ENCODE measurements at regions not wholly inside any gene's neighbourhood (a gene's known extent, or its start where the extent isn't known, plus 50 kb on each side); places are given as distances from the start of the nearest gene placed in this dataset.

DNA sequence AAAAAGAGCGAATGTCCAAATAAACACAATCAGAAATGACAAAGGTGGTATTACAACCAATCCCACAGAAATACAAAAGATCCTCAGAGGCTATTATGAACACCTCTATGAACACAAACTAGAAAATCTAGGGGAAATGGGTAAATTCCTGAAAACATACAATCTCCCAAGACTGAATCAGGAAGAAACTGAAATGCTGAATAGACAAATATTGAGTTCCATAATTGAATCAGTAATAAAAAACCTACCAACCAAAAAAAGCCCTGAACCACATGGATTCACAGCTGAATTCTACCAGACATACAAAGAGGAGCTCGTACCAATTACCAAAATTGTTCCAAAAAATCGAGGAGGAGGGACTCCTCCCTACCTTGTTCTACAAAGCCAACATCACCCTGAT lies 56.1 kb upstream of the ZNF800 start:
- DNase-seq (no peak), ATAC-seq (ENCODE audit: poor library complexity) (no peak)
- intact Hi-C loops (cut with DNase I) = no loop called here

DNA sequence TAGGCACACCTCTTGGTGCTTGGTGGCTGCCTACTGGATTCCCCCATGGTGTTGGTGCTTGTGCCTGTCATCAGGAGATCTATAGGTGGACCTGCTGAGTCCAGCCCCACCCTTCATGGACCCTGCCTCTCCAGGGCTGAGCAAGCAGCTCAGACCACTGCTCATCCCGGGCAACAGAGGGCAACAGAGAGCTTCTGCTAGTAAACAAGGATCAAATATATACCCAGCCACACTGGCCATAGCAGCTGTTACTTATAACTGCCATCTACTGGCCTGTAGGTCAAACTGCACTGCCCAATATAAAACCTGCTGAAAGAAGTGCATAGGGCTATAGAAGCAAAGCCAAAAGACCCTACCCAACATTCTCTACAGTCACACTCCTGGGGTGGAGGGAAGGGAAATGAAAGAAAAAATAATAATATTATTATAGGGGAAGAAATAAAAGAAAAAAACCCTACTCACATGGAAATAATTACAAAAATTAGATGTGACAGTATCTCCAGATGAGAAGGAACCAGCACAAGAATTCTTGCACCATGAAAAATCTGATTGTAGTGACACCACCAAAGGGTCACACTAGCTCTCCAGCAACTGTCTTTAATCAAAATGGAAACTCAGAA lies 54.9 kb upstream of the ZNF800 start:
- intact Hi-C loops (cut with DNase I) = no loop called here
- ATAC-seq (ENCODE audit: poor library complexity) = no peak
- no peak for DNase-seq

DNA sequence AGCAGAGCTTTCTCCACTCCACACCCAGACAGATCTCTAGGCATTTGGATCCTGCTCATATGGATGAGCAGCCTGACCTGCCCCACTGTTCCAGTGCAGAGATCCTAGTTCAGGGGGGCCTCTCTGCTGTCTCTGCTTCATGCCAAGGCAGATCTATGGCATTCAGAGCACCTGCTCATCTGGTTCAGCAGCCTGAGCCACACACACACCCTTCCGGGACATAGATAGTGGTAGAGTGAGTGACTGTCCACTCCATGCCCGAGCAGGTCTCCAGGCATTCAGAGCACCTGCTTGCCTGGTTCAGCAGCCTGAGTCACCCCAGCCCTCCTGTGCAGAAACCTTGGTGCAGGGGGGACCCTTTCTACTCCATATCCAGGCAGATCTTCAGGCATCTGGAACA lies 54.3 kb upstream of the ZNF800 start:
- DNase-seq = no peak

More for the DNA sequence above, 54.3 kb upstream of the ZNF800 start:
- ATAC-seq (ENCODE audit: poor library complexity) = no peak
- intact Hi-C loops (cut with DNase I) = no loop called here
